ENCODE measurements at regions not wholly inside any gene's neighbourhood (a gene's known extent, or its start where the extent isn't known, plus 50 kb on each side); places are given as distances from the start of the nearest gene placed in this dataset.

GRCh38 chr5:13601112-13601511 is 343.4 kb downstream of the DNAH5 start:
- H2AFZ ChIP-seq, result no peak overlapping the region
- WGBS (ENCODE audit: low lambda C conversion rate, missing lambda C conversion rate), result 93% methylated on average over 2 of the region's 2 CpGs

GRCh38 chr5:13595978-13596377 is 348.5 kb downstream of the DNAH5 start:
- H3K79me2 ChIP-seq, result no peaks in the 10 kb centered on the region
- no peaks in the 10 kb centered on the region for H4K20me1 ChIP-seq (ENCODE audit: insufficient read depth, poor library complexity, severe bottlenecking)
- H3K9me3 ChIP-seq (ENCODE audit: low read depth), result no peaks in the 10 kb centered on the region
- H3K4me1 ChIP-seq (ENCODE audit: insufficient read depth), result no peaks in the 10 kb centered on the region
- no peaks in the 10 kb centered on the region for H3K36me3 ChIP-seq (replicated peaks; ENCODE audit: insufficient read depth, low read depth)
- no peak overlapping the region for H3K27ac ChIP-seq
- H3K27me3 ChIP-seq, result no peaks in the 10 kb centered on the region
- no peak overlapping the region for H3K4me2 ChIP-seq
- no peak overlapping the region for H3K4me3 ChIP-seq
- WGBS (ENCODE audit: low lambda C conversion rate, missing lambda C conversion rate), result 59% methylated on average over 6 of the region's 6 CpGs
- H2AFZ ChIP-seq, result no peak overlapping the region
- no peak for DNase-seq (ENCODE audit: low spot score)
- TF ChIP-seq EZH2phosphoT487 (IDR thresholded peaks at IDR 0.05; ENCODE audit: low read depth, severe bottlenecking, unreplicated experiment) (no peak), EZH2 (IDR thresholded peaks at IDR 0.05; ENCODE audit: borderline replicate concordance) (no peak), CTCF (IDR thresholded peaks at IDR 0.05; ENCODE audit: poor library complexity) (no peak)
- no peaks in the 10 kb centered on the region for H3K9me2 ChIP-seq (replicated peaks; ENCODE audit: insufficient read depth)

More at GRCh38 chr5:13601112-13601511, 343.4 kb downstream of the DNAH5 start:
- Histone ChIP-seq H3K4me2 (no peak overlapping the region), H3K27ac (no peak overlapping the region), H4K20me1 (ENCODE audit: insufficient read depth, poor library complexity, severe bottlenecking) (no peaks in the 10 kb centered on the region), H3K9me2 (replicated peaks; ENCODE audit: insufficient read depth) (no peaks in the 10 kb centered on the region), H3K27me3 (no peaks in the 10 kb centered on the region), H3K79me2 (no peaks in the 10 kb centered on the region), H3K36me3 (replicated peaks; ENCODE audit: insufficient read depth, low read depth) (no peaks in the 10 kb centered on the region), H3K9me3 (ENCODE audit: low read depth) (no peaks in the 10 kb centered on the region), H3K4me1 (ENCODE audit: insufficient read depth) (no peaks in the 10 kb centered on the region), H3K4me3 (no peak overlapping the region)
- no peak for DNase-seq (ENCODE audit: low spot score)
- TF ChIP-seq EZH2 (IDR thresholded peaks at IDR 0.05; ENCODE audit: borderline replicate concordance) (no peak), CTCF (IDR thresholded peaks at IDR 0.05; ENCODE audit: poor library complexity) (no peak), EZH2phosphoT487 (IDR thresholded peaks at IDR 0.05; ENCODE audit: low read depth, severe bottlenecking, unreplicated experiment) (no peak)

- no peak overlapping the region for H3K4me2 ChIP-seq
- 92% methylated on average over 1 of the region's 1 CpG for WGBS (ENCODE audit: low lambda C conversion rate, missing lambda C conversion rate)
- no peaks in the 10 kb centered on the region for H3K79me2 ChIP-seq
- no peaks in the 10 kb centered on the region for H3K36me3 ChIP-seq (replicated peaks; ENCODE audit: insufficient read depth, low read depth)
- H4K20me1 ChIP-seq (ENCODE audit: insufficient read depth, poor library complexity, severe bottlenecking), result no peaks in the 10 kb centered on the region
- H3K9me2 ChIP-seq (replicated peaks; ENCODE audit: insufficient read depth), result no peaks in the 10 kb centered on the region
- TF ChIP-seq CTCF (IDR thresholded peaks at IDR 0.05; ENCODE audit: poor library complexity) (no peak), EZH2 (IDR thresholded peaks at IDR 0.05; ENCODE audit: borderline replicate concordance) (no peak), EZH2phosphoT487 (IDR thresholded peaks at IDR 0.05; ENCODE audit: low read depth, severe bottlenecking, unreplicated experiment) (no peak)
- H3K4me3 ChIP-seq, result no peak overlapping the region
- no peak overlapping the region for H3K27ac ChIP-seq
- no peaks in the 10 kb centered on the region for H3K4me1 ChIP-seq (ENCODE audit: insufficient read depth)
- no peak overlapping the region for H2AFZ ChIP-seq
- H3K9me3 ChIP-seq (ENCODE audit: low read depth), result no peaks in the 10 kb centered on the region
- H3K27me3 ChIP-seq, result no peaks in the 10 kb centered on the region
- DNase-seq (ENCODE audit: low spot score), result no peak
Observed at GRCh38 chr5:13591621-13592020, 352.9 kb downstream of the DNAH5 start.

GRCh38 chr5:13585324-13585723 is 359.2 kb downstream of the DNAH5 start:
- no peaks in the 10 kb centered on the region for H3K79me2 ChIP-seq
- H3K27ac ChIP-seq, result no peak overlapping the region
- H4K20me1 ChIP-seq (ENCODE audit: insufficient read depth, poor library complexity, severe bottlenecking), result no peaks in the 10 kb centered on the region
- no peak overlapping the region for H3K4me3 ChIP-seq
- WGBS (ENCODE audit: low lambda C conversion rate, missing lambda C conversion rate), result 72% methylated on average over 2 of the region's 2 CpGs
- H3K9me3 ChIP-seq (ENCODE audit: low read depth), result no peaks in the 10 kb centered on the region
- DNase-seq (ENCODE audit: low spot score), result no peak
- H3K9me2 ChIP-seq (replicated peaks; ENCODE audit: insufficient read depth), result no peaks in the 10 kb centered on the region
- TF ChIP-seq EZH2 (IDR thresholded peaks at IDR 0.05; ENCODE audit: borderline replicate concordance), result no peak
- TF ChIP-seq CTCF (IDR thresholded peaks at IDR 0.05; ENCODE audit: poor library complexity), result no peak
- TF ChIP-seq EZH2phosphoT487 (IDR thresholded peaks at IDR 0.05; ENCODE audit: low read depth, severe bottlenecking, unreplicated experiment), result no peak
- H3K27me3 ChIP-seq, result no peaks in the 10 kb centered on the region
- H3K36me3 ChIP-seq (replicated peaks; ENCODE audit: insufficient read depth, low read depth), result no peaks in the 10 kb centered on the region
- H3K4me1 ChIP-seq (ENCODE audit: insufficient read depth), result no peaks in the 10 kb centered on the region
- no peak overlapping the region for H2AFZ ChIP-seq
- H3K4me2 ChIP-seq, result no peak overlapping the region

Data from hepatocyte (in vitro differentiated cells).